ENCODE measurements at regions not wholly inside any gene's neighbourhood (a gene's known extent, or its start where the extent isn't known, plus 50 kb on each side); places are given as distances from the start of the nearest gene placed in this dataset.

- Histone ChIP-seq H3K79me1 (ENCODE audit: low read depth in 1 of 2, low read length in 2 of 2) (no peaks in the 10 kb centered on the region), H3K27me3 (ENCODE audit: control insufficient read depth, insufficient read depth, low read length) (peaks cover 26% of the 10 kb centered on the region), H2AFZ (replicated peaks; ENCODE audit: low read length, poor library complexity) (no peak overlapping the region), H4K91ac (ENCODE audit: insufficient read depth, low read depth, low read length) (no peak overlapping the region), H3K9me1 (ENCODE audit: insufficient read depth, low read length) (no peaks in the 10 kb centered on the region), H3K9me3 (ENCODE audit: control insufficient read depth, insufficient read depth, low read length) (no peaks in the 10 kb centered on the region), H3K36me3 (ENCODE audit: control insufficient read depth, insufficient read depth, low read length) (no peaks in the 10 kb centered on the region), H2BK120ac (ENCODE audit: low read depth, low read length) (no peak overlapping the region), H4K8ac (ENCODE audit: low read depth in 2 of 2, low read length in 2 of 2) (no peak overlapping the region), H2BK5ac (ENCODE audit: low read depth, low read length, poor library complexity, severe bottlenecking) (no peak overlapping the region), H3K23ac (ENCODE audit: low read depth, low read length) (no peak overlapping the region), H4K5ac (ENCODE audit: low read depth, low read length) (no peak overlapping the region), H3K14ac (replicated peaks; ENCODE audit: low read depth, low read length) (no peak overlapping the region), H3K27ac (ENCODE audit: insufficient read depth, low read length) (no peak overlapping the region), H3K9ac (ENCODE audit: low read depth, low read length) (no peak overlapping the region), H3K4ac (ENCODE audit: low read depth, low read length) (no peak overlapping the region), H3K4me1 (ENCODE audit: control insufficient read depth, insufficient read depth, low read length) (no peaks in the 10 kb centered on the region), H3K4me3 (ENCODE audit: insufficient read depth, low read depth, low read length) (no peak overlapping the region), H2AK9ac (replicated peaks; ENCODE audit: low read depth, low read length, poor library complexity) (no peak overlapping the region), H3K18ac (ENCODE audit: low read depth, low read length) (no peak overlapping the region), H2AK5ac (ENCODE audit: low read depth, low read length) (no peak overlapping the region), H4K20me1 (ENCODE audit: insufficient read depth, low read length) (no peaks in the 10 kb centered on the region), H2BK15ac (ENCODE audit: low read depth, low read length) (no peak overlapping the region), H3K56ac (ENCODE audit: extremely low read depth, insufficient read depth, low read length) (no peak overlapping the region), H3K4me2 (ENCODE audit: low read depth, low read length) (no peak overlapping the region), H2BK20ac (ENCODE audit: low read depth, low read length) (no peak overlapping the region)
- in situ Hi-C loops (cut with MboI; ENCODE audit: low sequenced_read_pairs), result no loop called here
- ChIA-PET CTCF (no interaction called here), POLR2A (ENCODE audit: unreplicated experiment) (no interaction called here)
- dilution Hi-C loops (cut with HindIII; ENCODE audit: low sequenced_read_pairs, unreplicated experiment), result no loop called here
- no TSS peak for BruUV-seq (replicated peaks)
- DNase-seq (no peak), ATAC-seq (ENCODE audit: low read depth) (no peak)
- WGBS, 2 experiments (ENCODE audit: extremely low coverage in 2 of 2, insufficient read length in 1 of 2), result no CpG with 5 or more reads among the region's 3 CpGs
- TF ChIP-seq, protein P1, sequence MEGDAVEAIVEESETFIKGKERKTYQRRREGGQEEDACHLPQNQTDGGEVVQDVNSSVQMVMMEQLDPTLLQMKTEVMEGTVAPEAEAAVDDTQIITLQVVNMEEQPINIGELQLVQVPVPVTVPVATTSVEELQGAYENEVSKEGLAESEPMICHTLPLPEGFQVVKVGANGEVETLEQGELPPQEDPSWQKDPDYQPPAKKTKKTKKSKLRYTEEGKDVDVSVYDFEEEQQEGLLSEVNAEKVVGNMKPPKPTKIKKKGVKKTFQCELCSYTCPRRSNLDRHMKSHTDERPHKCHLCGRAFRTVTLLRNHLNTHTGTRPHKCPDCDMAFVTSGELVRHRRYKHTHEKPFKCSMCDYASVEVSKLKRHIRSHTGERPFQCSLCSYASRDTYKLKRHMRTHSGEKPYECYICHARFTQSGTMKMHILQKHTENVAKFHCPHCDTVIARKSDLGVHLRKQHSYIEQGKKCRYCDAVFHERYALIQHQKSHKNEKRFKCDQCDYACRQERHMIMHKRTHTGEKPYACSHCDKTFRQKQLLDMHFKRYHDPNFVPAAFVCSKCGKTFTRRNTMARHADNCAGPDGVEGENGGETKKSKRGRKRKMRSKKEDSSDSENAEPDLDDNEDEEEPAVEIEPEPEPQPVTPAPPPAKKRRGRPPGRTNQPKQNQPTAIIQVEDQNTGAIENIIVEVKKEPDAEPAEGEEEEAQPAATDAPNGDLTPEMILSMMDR (conservative IDR thresholded peaks at IDR 0.05; ENCODE audit: low read depth, low read length), result no peak
- TF ChIP-seq RAD21 (IDR thresholded peaks at IDR 0.05; ENCODE audit: low read length) (no peak), CHD1 (IDR thresholded peaks at IDR 0.05; ENCODE audit: low read depth, low read length) (no peak), MAZ (IDR thresholded peaks at IDR 0.05; ENCODE audit: borderline replicate concordance, low read depth, low read length) (no peak), FOS (IDR thresholded peaks at IDR 0.05; ENCODE audit: low read depth, low read length) (no peak), ELK1 (IDR thresholded peaks at IDR 0.05; ENCODE audit: borderline replicate concordance, low read depth, low read length) (no peak), BHLHE40 (IDR thresholded peaks at IDR 0.05; ENCODE audit: low read depth, low read length) (no peak), NFE2L2 (IDR thresholded peaks at IDR 0.05; ENCODE audit: low read depth, low read length) (no peak), SMC3 (IDR thresholded peaks at IDR 0.05; ENCODE audit: low read depth, low read length) (no peak), RFX5 (IDR thresholded peaks at IDR 0.05; ENCODE audit: low read depth, low read length) (no peak), RCOR1 (IDR thresholded peaks at IDR 0.05; ENCODE audit: insufficient replicate concordance, low read length) (no peak), MAFK (IDR thresholded peaks at IDR 0.05; ENCODE audit: low read depth, low read length) (no peak)
- TF ChIP-seq, protein P2, sequence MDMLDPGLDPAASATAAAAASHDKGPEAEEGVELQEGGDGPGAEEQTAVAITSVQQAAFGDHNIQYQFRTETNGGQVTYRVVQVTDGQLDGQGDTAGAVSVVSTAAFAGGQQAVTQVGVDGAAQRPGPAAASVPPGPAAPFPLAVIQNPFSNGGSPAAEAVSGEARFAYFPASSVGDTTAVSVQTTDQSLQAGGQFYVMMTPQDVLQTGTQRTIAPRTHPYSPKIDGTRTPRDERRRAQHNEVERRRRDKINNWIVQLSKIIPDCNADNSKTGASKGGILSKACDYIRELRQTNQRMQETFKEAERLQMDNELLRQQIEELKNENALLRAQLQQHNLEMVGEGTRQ (IDR thresholded peaks at IDR 0.05; ENCODE audit: low read depth, low read length), result no peak
- intact Hi-C loops (cut with micrococcal nuclease), result no loop called here
Observed at GRCh38 chr3:44047796-44048195, 193.9 kb upstream of the TOPAZ1 start.

Data from IMR-90 (cell line).